ENCODE measurements at regions not wholly inside any gene's neighbourhood (a gene's known extent, or its start where the extent isn't known, plus 50 kb on each side); places are given as distances from the start of the nearest gene placed in this dataset.
"Not testable (repeated sequence)": the region's sequence is repeated elsewhere in the genome, so short reads cannot be mapped to it uniquely, and the experiment has no call there.

DNA sequence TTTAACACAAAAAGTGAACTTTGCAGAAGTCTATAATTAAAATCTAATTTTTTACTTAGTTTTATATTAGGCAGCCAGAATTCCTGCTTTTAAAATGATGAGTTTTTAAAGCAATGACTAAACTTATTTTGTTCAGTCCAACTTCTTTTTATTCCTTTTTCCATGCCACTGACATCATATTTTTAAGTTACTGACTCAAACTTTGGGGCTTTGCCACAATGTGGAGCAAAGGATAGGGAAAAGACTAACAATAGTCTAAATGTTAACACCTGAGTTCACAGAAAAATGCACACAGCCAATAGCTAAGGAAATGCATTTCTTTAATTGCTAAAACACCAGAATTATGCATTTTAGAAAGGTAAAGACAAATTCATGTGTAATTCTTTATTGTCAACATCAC is 647.6 kb upstream of the DPPA4 start:
- H3K4me3 ChIP-seq (ENCODE audit: low read depth, low read length), result no peak overlapping the region
- DNase-seq (ENCODE audit: low read depth), result no peak
- TF ChIP-seq, protein P1, sequence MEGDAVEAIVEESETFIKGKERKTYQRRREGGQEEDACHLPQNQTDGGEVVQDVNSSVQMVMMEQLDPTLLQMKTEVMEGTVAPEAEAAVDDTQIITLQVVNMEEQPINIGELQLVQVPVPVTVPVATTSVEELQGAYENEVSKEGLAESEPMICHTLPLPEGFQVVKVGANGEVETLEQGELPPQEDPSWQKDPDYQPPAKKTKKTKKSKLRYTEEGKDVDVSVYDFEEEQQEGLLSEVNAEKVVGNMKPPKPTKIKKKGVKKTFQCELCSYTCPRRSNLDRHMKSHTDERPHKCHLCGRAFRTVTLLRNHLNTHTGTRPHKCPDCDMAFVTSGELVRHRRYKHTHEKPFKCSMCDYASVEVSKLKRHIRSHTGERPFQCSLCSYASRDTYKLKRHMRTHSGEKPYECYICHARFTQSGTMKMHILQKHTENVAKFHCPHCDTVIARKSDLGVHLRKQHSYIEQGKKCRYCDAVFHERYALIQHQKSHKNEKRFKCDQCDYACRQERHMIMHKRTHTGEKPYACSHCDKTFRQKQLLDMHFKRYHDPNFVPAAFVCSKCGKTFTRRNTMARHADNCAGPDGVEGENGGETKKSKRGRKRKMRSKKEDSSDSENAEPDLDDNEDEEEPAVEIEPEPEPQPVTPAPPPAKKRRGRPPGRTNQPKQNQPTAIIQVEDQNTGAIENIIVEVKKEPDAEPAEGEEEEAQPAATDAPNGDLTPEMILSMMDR (IDR thresholded peaks at IDR 0.05; ENCODE audit: insufficient read depth, low read depth, low read length), result no peak

DNA sequence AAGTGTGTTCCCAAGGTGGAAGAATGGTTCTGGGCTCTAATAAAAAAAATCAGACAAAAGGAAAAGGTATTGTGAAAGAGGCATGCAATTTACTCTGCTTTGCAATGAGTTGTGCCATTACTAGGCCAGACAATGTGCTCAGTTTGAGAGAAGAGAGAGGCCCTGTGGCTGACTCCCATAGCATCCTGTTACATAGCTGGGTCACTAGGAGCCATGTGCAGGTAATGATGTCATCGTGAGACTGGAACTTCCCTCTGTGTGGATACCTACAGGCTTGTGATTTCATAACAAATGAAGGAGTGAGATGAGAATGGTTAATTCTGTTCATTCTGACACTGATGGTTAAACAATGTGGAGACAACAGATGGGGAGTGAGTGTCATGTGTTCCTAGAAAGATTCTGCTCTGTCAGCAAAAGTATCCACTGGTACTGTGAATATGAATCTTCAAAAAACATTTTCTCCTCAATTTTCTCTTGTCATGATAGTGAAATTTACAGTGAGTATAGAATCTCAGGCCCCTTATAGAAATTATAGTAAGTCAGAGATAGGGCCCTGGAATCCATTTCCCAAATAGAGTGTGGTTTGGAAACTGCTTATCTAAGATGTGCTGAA is 648.7 kb upstream of the DPPA4 start:
- DNase-seq (ENCODE audit: low read depth), result no peak
- no peak overlapping the region for H3K4me3 ChIP-seq (ENCODE audit: low read depth, low read length)
- TF ChIP-seq, protein P1 (IDR thresholded peaks at IDR 0.05; ENCODE audit: insufficient read depth, low read depth, low read length), result no peak

DNA sequence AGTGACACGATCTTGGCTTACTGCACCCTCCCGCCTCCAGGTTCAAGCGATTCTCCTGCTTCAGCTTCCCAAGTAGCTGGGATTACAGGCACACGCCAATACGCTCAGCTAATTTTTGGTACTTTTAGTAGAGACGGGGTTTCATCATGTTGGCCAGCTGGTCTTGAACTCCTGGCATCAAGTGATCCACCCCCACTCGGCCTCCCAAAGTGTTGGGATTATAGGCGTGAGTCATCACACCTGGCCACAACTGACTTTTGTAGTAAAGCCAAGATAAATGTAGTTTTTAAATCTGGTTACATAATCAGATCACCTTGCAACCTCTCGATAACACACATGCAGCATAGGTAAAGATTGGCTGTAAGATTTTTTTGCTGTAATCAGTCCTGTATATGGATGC is 657.5 kb upstream of the DPPA4 start:
- DNase-seq (ENCODE audit: low read depth), result no peak
- TF ChIP-seq, protein P1 (IDR thresholded peaks at IDR 0.05; ENCODE audit: insufficient read depth, low read depth, low read length), result no peak

DNA sequence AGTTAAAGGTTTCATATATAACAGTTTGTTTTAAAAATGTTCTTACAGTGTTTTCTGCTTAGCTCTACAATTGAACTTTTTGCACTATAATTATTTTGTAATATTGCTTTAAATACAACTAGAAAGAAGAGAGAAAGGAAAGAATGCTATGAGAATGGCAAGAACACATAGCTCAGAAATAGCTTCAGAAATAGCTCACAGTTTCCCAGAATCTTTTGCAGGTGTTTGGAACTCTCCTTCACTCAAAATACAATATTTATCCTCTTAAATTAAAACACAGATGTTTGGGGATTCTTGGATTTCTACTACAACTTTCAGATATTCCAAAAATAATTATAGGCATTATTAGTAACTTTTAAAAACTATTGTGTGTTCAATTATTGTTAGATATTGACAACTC is 658.0 kb upstream of the DPPA4 start:
- no peak overlapping the region for H3K4me3 ChIP-seq (ENCODE audit: low read depth, low read length)
- no peak for DNase-seq (ENCODE audit: low read depth)
- TF ChIP-seq, protein P1 (IDR thresholded peaks at IDR 0.05; ENCODE audit: insufficient read depth, low read depth, low read length), result no peak

More for the DNA sequence above, 657.5 kb upstream of the DPPA4 start:
- no peak overlapping the region for H3K4me3 ChIP-seq (ENCODE audit: low read depth, low read length)

DNA sequence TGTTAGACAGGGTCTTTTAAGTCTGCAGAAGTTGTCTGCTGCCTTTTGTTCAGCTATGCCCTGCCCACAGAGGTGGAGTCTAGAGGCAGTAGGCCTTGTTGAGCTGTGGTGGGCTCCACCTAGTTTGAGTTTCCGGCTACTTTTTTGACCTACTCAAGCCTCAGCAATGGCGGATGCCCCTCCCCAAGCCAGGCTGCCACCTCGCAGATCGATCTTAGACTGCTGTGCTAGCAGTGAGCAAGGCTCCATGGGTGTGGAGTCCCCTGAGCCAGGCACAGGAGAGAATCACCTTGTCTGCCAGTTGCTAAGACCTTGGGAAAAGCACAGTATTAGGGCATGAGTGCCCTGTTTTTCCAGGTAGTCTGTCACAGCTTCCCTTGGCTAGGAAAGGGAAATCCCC is 664.6 kb upstream of the DPPA4 start:
- not testable (repeated sequence) for DNase-seq (ENCODE audit: low read depth); H3K4me3 ChIP-seq (ENCODE audit: low read depth, low read length)

DNA sequence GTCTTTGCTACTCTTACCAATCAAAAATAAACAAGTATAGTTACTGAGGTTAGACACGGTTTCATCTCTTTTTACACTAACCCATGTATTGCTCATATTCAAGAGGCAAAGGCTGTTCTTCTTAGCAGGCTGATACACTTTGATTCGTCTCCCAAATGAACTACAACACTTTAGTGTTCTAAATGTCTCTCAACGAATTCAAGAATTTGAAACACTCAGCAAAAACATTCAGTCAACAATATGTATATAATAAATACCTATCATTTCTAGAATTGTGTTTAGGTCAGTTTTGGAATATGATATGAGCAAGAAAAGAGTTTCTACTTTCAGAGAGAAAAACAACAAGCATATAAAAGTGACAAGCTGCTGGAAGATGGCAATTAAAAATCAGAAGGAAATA is 669.6 kb upstream of the DPPA4 start:
- TF ChIP-seq, protein P1 (IDR thresholded peaks at IDR 0.05; ENCODE audit: insufficient read depth, low read depth, low read length), result no peak
- DNase-seq (ENCODE audit: low read depth), result no peak
- no peak overlapping the region for H3K4me3 ChIP-seq (ENCODE audit: low read depth, low read length)

DNA sequence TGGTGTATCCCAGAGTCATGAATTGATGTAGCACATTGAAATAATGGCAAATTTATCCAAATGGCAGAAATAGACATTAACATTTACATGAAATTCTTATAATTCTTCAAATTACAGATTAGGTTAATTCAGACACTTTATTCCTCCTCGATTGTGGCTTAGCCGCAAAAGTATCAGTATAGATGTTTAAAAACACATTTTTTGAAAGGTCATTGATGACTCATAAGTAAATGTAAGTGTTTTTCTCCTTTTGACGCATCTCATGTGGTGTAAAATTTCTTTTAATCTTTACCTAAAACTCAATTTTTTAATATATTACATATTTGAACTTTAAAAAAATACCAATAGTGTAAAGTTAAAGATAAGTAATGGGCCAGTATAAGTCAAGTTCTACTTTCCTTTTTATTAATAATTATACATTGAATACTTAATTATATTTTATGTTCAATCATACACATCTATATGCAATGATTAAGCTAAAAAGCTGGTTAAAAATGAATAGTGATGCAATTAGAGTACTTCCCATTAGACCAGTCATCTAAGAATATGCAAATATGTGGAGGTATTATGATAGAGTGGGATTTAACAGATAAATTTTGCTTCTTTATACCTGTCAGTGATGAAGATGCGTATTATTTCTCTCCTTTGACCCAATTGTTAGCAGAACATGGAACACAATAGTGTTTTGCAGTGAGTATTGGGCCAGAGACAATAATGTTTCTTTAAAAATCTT is 678.1 kb upstream of the DPPA4 start:
- H3K4me3 ChIP-seq (ENCODE audit: low read depth, low read length), result no peak overlapping the region
- no peak for DNase-seq (ENCODE audit: low read depth)
- TF ChIP-seq, protein P1 (IDR thresholded peaks at IDR 0.05; ENCODE audit: insufficient read depth, low read depth, low read length), result no peak
